ENCODE measurements at regions not wholly inside any gene's neighbourhood (a gene's known extent, or its start where the extent isn't known, plus 50 kb on each side); places are given as distances from the start of the nearest gene placed in this dataset.

DNA sequence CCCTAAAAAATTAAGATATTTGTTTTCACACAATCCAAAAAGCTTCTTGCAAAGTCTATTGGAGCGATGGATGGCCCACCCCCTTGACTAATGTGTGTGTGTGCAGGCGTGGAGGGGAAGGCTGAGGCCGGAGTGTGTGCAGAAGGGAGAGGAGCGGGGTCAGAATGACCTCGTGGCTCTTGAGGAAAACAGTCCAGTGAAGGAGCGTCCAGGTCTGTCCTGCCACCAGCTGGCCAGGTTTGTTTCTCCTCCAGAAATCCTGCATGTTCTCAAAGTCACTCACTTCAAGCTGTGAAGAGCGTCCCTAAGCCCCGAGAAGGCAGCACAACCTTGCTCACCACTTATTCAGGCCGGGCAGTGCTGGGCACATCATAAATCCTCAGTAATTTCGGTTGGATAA lies 69.5 kb upstream of the SSX2IP start:
- DNase-seq: no peak

DNA sequence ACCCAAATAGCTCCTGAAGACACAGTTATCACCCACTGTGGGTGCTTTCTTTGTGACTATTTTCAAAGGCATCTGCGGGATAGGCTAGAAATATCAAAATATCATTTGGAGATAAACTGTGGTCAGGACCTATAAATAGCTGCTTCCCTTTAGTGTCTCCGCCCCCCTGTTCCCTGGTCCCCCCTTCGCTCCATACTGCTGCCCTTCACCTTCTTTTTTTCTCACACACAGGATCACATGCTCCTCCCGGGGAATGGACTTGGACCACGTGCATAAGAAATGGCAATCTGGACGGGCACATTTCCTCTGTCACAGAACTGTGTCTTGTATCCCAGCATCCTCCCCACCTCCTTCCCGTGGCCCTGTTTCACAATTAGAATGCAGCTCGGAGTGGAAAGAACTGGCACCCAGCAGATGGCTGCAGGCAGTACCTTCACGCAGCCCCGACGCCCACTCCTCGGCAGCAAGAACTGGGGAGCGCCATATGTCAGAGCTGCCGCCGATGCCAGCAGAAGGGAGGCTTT lies 68.8 kb upstream of the SSX2IP start:
- DNase-seq: no peak

DNA sequence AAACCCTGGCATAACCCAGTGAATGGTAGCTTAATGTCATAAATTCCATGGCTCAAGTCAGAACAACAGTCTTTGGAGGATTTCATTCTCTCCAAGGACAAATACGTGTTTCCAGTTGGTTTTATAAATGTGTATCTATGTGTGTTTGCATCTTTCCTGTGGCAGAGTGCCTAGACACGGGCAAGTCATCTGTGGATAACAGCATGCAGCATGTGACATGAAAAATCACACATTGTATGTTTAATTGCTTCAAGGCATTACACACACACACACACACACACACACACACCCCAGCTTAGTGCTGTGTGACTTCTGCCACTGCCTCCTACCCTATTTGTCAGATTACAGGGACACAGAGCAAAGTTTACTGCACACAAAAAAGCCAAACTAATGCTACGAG lies 68.2 kb upstream of the SSX2IP start:
- no peak for DNase-seq

GRCh38 chr1:84757301-84757700 lies 67.0 kb upstream of the SSX2IP start:
- no peak for DNase-seq

- no peak for DNase-seq
Measured at GRCh38 chr1:84756455-84757082, 66.3 kb upstream of the SSX2IP start.

DNA sequence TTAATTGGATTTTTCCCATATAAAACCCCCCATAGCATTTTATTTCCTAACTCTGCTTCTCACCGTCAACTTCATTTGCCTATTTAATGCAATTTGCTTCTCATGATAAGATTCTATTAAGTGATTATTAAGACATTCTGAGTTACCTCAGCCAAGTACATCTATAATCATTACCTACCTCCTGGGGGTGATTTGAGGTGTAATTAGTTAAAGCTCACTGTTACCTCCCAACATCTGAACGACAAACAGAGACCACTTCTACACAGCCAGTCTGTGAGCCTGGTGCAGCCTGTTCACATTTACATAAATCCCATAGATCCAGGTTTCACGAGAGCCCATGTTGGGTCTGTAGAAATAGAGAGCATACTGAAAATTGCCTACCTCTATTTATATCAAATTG lies 65.7 kb upstream of the SSX2IP start:
- DNase-seq: no peak

DNA sequence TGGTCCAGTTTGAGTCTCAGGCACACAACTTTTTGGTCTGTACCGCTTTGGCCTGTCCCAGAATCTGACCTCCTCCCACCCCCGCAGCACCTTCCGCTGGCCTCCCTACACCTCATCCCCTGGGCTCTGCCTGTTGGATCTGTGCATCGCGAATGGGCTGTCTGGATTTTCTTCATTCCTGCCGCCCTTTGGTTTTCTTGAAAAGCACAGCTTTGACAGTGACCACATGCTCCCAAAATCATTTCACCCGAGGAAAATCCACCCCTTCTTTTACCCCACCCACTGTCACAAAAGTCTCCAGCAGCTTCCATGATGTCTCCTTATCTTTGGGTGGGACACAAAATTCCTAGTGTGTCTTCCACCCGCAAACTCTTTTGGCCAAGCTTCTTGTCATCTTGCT lies 65.0 kb upstream of the SSX2IP start:
- DNase-seq: no peak

- no peak for DNase-seq
Measured at GRCh38 chr1:84754386-84754703, 64.1 kb upstream of the SSX2IP start.

DNA sequence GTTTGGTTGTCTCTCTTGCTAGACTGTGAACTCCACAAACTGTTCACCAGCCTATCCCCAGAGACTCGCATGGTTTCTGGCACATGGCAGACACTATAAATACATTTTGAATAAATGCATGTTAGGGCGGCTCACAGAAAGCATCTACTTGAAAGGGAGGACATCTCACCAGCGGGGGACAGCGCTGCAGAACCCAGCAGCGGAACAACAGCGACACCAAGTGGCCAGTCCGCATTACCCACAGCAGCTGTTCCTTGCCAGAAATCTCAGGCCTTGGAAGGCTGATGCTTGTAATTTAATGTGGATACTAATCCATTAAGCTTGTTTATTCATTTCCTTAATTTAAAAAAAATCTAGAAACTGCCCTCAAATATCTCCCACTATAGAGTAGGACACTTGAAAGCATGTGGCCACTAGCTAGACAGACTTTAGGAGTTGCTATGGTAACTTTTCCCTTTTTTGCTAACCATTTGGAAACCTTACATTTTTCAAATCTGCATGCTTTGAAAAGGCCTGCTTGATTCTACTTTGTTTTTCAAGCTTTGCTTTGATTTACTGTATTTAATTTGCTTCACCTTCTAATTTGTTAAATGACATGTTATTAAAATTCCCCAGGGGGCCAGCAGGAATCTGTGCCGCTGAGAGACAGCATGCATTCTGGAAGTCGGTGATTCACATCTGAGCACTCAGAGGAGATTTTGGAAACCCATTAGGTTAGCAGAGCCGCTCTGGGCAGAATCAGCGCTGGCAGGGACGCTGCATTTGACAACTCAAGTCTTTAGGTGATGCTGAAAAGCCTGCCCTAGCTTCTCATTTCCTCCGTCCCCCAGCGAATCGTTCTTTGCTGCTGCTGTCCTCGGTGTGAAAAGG lies 63.5 kb upstream of the SSX2IP start:
- DNase-seq: peak; percentile 53 to 70 (median 60)

DNA sequence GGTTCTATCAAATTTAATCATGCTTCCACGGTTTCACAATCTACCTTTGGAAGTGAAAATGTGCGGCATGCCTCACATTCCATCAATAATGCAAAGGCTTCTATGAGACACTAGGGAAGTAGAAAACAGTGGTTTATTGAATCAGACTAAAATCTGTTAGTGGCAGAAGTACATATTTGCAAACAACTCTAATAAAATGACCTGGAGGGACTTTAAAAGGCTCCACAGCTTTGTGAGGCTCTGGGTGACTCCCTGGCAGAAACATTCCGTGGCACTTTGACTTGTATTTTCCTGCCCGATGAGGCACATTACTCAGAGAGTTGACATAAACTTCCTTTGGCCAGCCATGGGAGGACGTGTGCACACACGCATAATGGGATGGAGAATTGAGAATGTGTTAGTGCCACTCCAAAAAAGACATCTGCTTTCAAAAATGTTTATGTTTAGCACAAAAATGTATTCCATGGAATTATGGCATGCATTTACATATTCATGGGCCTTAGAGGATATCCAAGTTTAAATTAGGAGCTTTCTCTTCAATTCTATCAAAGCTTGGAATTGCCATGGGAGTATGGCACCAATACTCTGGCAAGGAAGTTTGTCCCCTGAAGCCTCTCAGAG lies 60.0 kb upstream of the SSX2IP start:
- DNase-seq: no peak

GRCh38 chr1:84749427-84749826 lies 59.2 kb upstream of the SSX2IP start:
- no peak for DNase-seq

DNA sequence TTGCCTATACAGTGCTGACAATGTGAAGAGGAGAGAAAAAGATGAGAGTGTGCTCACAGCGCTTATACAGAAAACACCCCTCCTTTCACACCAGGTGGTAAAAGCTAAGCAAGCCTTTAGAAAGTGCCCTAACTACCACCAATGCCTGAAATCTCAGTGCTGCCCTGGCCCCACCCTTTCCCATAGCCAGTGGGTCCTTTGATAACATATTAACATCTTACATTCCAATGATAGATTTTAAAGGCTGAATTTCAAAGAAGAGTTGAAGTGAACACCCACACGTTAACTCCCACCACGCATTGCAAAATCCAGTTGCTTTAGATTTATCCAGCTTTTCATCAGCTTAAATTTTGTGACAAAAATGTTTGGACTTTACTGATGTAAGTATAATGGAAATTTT lies 58.1 kb upstream of the SSX2IP start:
- DNase-seq: no peak

- no peak for DNase-seq
Measured at GRCh38 chr1:84745857-84746256, 55.6 kb upstream of the SSX2IP start.

- DNase-seq: no peak
Measured at GRCh38 chr1:84743896-84744295, 53.6 kb upstream of the SSX2IP start.

DNA sequence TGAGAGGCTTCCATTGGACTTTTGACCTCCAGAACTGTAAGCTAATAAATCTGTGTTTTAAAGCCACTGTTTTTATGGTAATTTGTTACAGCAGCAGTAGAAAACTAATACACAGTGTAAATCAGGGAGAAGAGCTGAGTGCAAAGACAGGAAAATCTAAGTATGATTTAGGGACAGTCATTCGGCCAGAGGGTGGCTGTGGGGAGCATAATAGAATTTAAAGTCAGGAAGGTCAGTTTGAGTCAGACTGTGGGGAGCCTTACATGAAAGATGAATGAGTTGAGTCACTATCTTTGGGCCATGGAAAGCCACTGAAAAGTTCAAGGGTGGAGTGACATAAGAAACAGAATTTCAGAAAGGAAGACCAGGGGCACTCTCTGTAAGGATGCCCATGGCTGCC lies 52.4 kb upstream of the SSX2IP start:
- no peak for DNase-seq

DNA sequence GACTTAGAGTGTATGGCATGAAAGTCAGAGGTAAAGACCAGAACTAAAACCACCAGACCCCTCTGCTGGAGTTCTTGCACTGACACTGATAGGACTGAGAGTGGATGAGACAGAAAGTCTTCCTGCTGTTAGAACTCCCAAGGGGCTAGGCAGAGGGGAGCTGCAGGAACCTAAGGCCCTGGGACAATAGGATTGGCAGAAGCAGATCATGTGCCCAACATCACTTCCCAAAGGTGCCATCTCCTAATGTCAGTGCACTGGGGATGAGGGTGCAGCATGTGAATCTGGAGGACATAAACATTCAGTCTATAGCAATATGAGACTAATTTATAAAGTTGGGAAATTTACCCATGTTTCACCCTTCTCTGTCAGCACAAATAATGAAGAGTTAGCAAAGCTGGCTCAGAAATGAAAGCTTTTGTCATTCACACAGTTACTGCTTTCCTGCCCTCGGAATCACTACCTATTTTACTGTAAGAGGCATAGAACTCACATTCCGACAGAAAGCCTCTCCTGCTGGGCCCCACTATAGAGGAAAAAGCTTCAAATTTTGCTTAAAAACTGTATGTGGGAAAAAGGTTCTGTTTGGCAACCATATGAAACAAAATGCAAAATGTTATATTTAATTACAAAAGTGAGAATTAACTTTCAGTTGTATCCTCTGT lies 49.9 kb upstream of the SSX2IP start:
- DNase-seq: no peak
